ENCODE measurements at regions not wholly inside any gene's neighbourhood (a gene's known extent, or its start where the extent isn't known, plus 50 kb on each side); places are given as distances from the start of the nearest gene placed in this dataset.
"Not testable (repeated sequence)": the region's sequence is repeated elsewhere in the genome, so short reads cannot be mapped to it uniquely, and the experiment has no call there.

- no peak for DNase-seq
These were observed 162.7 kb downstream of the SPTSSA start for GRCh38 chr14:34299360-34299759.

- DNase-seq, result no peak
These were observed 164.1 kb downstream of the SPTSSA start for GRCh38 chr14:34297786-34298520.

- DNase-seq, result no peak
These were observed 178.4 kb downstream of the SPTSSA start for GRCh38 chr14:34283590-34283989.

- DNase-seq, result no peak
These were observed 184.8 kb downstream of the SPTSSA start for GRCh38 chr14:34277191-34277590.

- DNase-seq, result no peak
These were observed 186.5 kb downstream of the SPTSSA start for GRCh38 chr14:34275530-34275929.

GRCh38 chr14:34275078-34275477 lies 187.0 kb downstream of the SPTSSA start:
- DNase-seq, result no peak

GRCh38 chr14:34273716-34274115 lies 188.3 kb downstream of the SPTSSA start:
- not testable (repeated sequence) for DNase-seq

- DNase-seq, result no peak
These were observed 191.7 kb downstream of the SPTSSA start for GRCh38 chr14:34270361-34270760.

GRCh38 chr14:34266344-34266743 lies 195.7 kb downstream of the SPTSSA start:
- no peak for DNase-seq

- DNase-seq, result no peak
These were observed 199.7 kb downstream of the SPTSSA start for GRCh38 chr14:34262127-34262910.

- DNase-seq, result no peak
These were observed 202.0 kb downstream of the SPTSSA start for GRCh38 chr14:34259996-34260395.

- DNase-seq, result peak; percentile 64
These were observed 203.7 kb downstream of the SPTSSA start for GRCh38 chr14:34258318-34258717.

GRCh38 chr14:34257505-34257904 lies 204.5 kb downstream of the SPTSSA start:
- DNase-seq, result no peak

GRCh38 chr14:34256223-34256622 lies 205.8 kb downstream of the SPTSSA start:
- no peak for DNase-seq

GRCh38 chr14:34254571-34254970 lies 207.5 kb downstream of the SPTSSA start:
- DNase-seq, result no peak

- no peak for DNase-seq
These were observed 208.0 kb downstream of the SPTSSA start for GRCh38 chr14:34254031-34254430.

- peak; percentile 5 for DNase-seq
These were observed 209.8 kb downstream of the SPTSSA start for GRCh38 chr14:34252227-34252626.

GRCh38 chr14:34251662-34252061 lies 210.4 kb downstream of the SPTSSA start:
- DNase-seq, result no peak

- no peak for DNase-seq
These were observed 211.1 kb downstream of the SPTSSA start for GRCh38 chr14:34250959-34251358.

- no peak for DNase-seq
These were observed 214.4 kb downstream of the SPTSSA start for GRCh38 chr14:34247605-34248004.

- no peak for DNase-seq
These were observed 215.8 kb downstream of the SPTSSA start for GRCh38 chr14:34246206-34246605.

GRCh38 chr14:34243401-34243800 lies 218.6 kb downstream of the SPTSSA start:
- no peak for DNase-seq

GRCh38 chr14:34243001-34243400 lies 219.0 kb downstream of the SPTSSA start:
- DNase-seq, result no peak

GRCh38 chr14:34241185-34241711 lies 220.8 kb downstream of the SPTSSA start:
- DNase-seq, result no peak

Data from T1000 (cell line).